GM10847 (cell line): ENCODE measurements at regions not wholly inside any gene's neighbourhood (a gene's known extent, or its start where the extent isn't known, plus 50 kb on each side); places are given as distances from the start of the nearest gene placed in this dataset.

Experiments
- POLR2A ChIP-seq: IDR thresholded peaks from 2 replicates; pipeline ENCODE4 v1.6.1; 2011; ENCODE audit not compliant: insufficient read length; ENCODE audit errors: extremely low read depth

GRCh38 chr17:71192848-71193247, 928.0 kb upstream of the SOX9 start:
- no peak for TF ChIP-seq POLR2A

GRCh38 chr17:71200597-71200996, 920.2 kb upstream of the SOX9 start:
- TF ChIP-seq POLR2A: no peak

GRCh38 chr17:71201639-71202038, 919.2 kb upstream of the SOX9 start:
- no peak for TF ChIP-seq POLR2A

- TF ChIP-seq POLR2A: no peak
Measured at GRCh38 chr17:71202449-71202848, 918.4 kb upstream of the SOX9 start.

GRCh38 chr17:71203953-71204352, 916.9 kb upstream of the SOX9 start:
- no peak for TF ChIP-seq POLR2A

- TF ChIP-seq POLR2A: no peak
Measured at GRCh38 chr17:71208111-71208704, 912.6 kb upstream of the SOX9 start.

- TF ChIP-seq POLR2A: no peak
Measured at GRCh38 chr17:71213936-71214335, 906.9 kb upstream of the SOX9 start.

- no peak for TF ChIP-seq POLR2A
Measured at GRCh38 chr17:71217769-71218168, 903.1 kb upstream of the SOX9 start.

- no peak for TF ChIP-seq POLR2A
Measured at GRCh38 chr17:71224824-71225575, 895.8 kb upstream of the SOX9 start.

GRCh38 chr17:71227841-71228240, 893.0 kb upstream of the SOX9 start:
- no peak for TF ChIP-seq POLR2A

GRCh38 chr17:71229070-71229469, 891.8 kb upstream of the SOX9 start:
- no peak for TF ChIP-seq POLR2A

- no peak for TF ChIP-seq POLR2A
Measured at GRCh38 chr17:71232801-71233559, 887.8 kb upstream of the SOX9 start.

- no peak for TF ChIP-seq POLR2A
Measured at GRCh38 chr17:71234349-71234748, 886.5 kb upstream of the SOX9 start.

GRCh38 chr17:71237903-71238538, 882.8 kb upstream of the SOX9 start:
- TF ChIP-seq POLR2A: no peak

GRCh38 chr17:71247441-71248015, 873.3 kb upstream of the SOX9 start:
- no peak for TF ChIP-seq POLR2A
